CD8-positive, alpha-beta memory T cell (primary cell): ENCODE measurements at regions not wholly inside any gene's neighbourhood (a gene's known extent, or its start where the extent isn't known, plus 50 kb on each side); places are given as distances from the start of the nearest gene placed in this dataset.
A peak's percentile ranks its signal among the peaks of the same experiment; 100 is the strongest.
"Not testable (repeated sequence)": the region's sequence is repeated elsewhere in the genome, so short reads cannot be mapped to it uniquely, and the experiment has no call there.

Experiments used
- CTCF ChIA-PET: fragments of 350-600 bp; sonication (Branson Sonifier 250); formaldehyde crosslinking; loops from one replicate; lab custom pipeline; 2021; ENCODE audit warnings: antibody characterized with exemption; lab: Charles Lee
- POLR2A ChIA-PET: fragments of 350-600 bp; sonication (Branson Sonifier 250); formaldehyde crosslinking; loops from one replicate; lab custom pipeline; 2021; ENCODE audit warnings: antibody characterized with exemption; lab: Charles Lee
- DNase-seq, 5 donors: peaks; one replicate each; pipeline versions ENCODE4 v3.0.0 to v3.0.0-alpha.2; 2020 to 2022; ENCODE audit warnings: mixed read lengths in 1 of 5
- H3K27ac ChIP-seq: one replicate; pipeline ENCODE4 v1.7.0; 2013; ENCODE audit warnings: low read depth, mild to moderate bottlenecking, low read length, moderate library complexity
- H3K27me3 ChIP-seq: 2 replicates; pipeline ENCODE4 v1.7.0; 2013; ENCODE audit warnings: low read length, mild to moderate bottlenecking; ENCODE audit not compliant: insufficient read depth, poor library complexity, severe bottlenecking
- H3K36me3 ChIP-seq: 2 replicates; pipeline ENCODE4 v1.7.0; 2013; ENCODE audit warnings: mild to moderate bottlenecking, low read length, moderate library complexity; ENCODE audit not compliant: insufficient read depth
- H3K4me1 ChIP-seq: 2 replicates; pipeline ENCODE4 v1.7.0; 2013; ENCODE audit warnings: mild to moderate bottlenecking, low read length, moderate library complexity; ENCODE audit not compliant: insufficient read depth
- H3K4me3 ChIP-seq: 2 replicates; pipeline ENCODE4 v1.7.0; 2013; ENCODE audit warnings: mild to moderate bottlenecking, low read length
- H3K9me3 ChIP-seq: 2 replicates; pipeline ENCODE4 v1.7.0; 2013; ENCODE audit warnings: mild to moderate bottlenecking, low read length
- H3K27ac Mint-ChIP-seq, 8 donors: one replicate each; pipeline ENCODE4 v1.8.0; 2020 to 2021; ENCODE audit warnings: mixed read lengths in 8 of 8, mild to moderate bottlenecking in 6 of 8, inconsistent platforms in 3 of 8, moderate library complexity in 3 of 8
- H3K27me3 Mint-ChIP-seq, 2 donors: one replicate each; pipeline ENCODE4 v1.8.0; 2020 to 2021; ENCODE audit warnings: mixed read lengths in 2 of 2, mild to moderate bottlenecking in 1 of 2, moderate library complexity in 1 of 2
- H3K36me3 Mint-ChIP-seq, 3 donors: one replicate each; pipeline ENCODE4 v1.8.0; 2020 to 2021; ENCODE audit warnings: mixed read lengths in 3 of 3, inconsistent platforms in 1 of 3, mild to moderate bottlenecking in 1 of 3
- H3K4me1 Mint-ChIP-seq, 3 donors: one replicate each; pipeline ENCODE4 v1.8.0; 2020 to 2021; ENCODE audit warnings: mixed read lengths in 3 of 3, inconsistent platforms in 1 of 3, mild to moderate bottlenecking in 1 of 3
- H3K4me3 Mint-ChIP-seq, 7 donors: one replicate each; pipeline ENCODE4 v1.8.0; 2020 to 2021; ENCODE audit warnings: mixed read lengths in 7 of 7, mild to moderate bottlenecking in 6 of 7, moderate library complexity in 4 of 7, inconsistent platforms in 2 of 7
- H3K9me3 Mint-ChIP-seq, 5 donors: one replicate each; pipeline ENCODE4 v1.8.0; 2020 to 2022; ENCODE audit warnings: mixed read lengths in 5 of 5, mild to moderate bottlenecking in 3 of 5, moderate library complexity in 2 of 5, inconsistent platforms in 1 of 5

DNA sequence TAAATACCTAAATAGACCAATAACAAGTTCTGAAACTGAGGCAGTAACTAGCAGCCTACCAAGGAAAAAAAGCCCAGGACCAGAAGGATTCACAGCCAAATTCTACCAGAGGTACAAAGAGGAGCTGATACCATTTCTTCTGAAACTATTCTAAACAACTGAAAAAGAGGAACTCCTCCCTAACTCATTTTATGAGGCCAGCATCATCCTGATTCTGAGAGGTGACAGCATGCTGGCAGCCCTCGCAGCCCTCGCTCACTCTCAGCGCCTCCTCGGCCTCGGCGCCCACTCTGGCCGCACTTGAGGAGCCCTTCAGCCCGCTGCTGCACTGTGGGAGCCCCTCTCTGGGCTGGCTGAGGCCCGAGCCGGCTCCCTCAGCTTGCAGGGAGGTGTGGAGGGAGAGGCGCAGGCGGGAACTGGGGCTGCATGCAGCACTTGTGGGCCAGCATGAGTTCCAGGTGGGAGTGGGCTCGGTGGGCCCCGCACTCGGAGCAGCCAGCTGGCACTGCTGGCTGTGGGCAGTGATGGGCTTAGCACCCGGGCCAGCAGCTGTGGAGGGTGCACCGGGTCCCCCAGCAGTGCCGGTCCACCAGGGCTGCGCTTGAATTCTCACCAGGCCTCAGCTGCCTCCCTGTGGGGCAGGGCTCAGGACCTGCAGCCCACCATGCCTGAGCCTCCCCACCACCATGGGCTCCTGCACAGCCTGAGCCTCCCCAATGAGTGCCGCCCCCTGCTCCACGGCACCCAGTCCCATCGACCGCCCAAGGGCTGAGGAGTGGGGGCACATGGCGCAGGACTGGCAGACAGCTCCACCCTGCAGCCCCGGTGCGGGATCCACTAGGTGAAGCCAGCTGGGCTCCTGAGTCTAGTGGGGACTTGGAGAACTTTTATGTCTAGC is 263.5 kb upstream of the CRIM1 start:
- H3K36me3 ChIP-seq, POLR2A ChIA-PET, H3K9me3 Mint-ChIP-seq, H3K27ac ChIP-seq, H3K9me3 ChIP-seq, CTCF ChIA-PET, DNase-seq, H3K4me1 ChIP-seq, H3K4me3 ChIP-seq, H3K27me3 ChIP-seq, H3K27ac Mint-ChIP-seq, H3K4me3 Mint-ChIP-seq, H3K4me1 Mint-ChIP-seq: not testable (repeated sequence)
- Mint-ChIP-seq H3K27me3 (peaks cover under 1 to 12% of the 10 kb centered on the region in 2 donors), H3K36me3 (peaks cover 0 to 38% (median 6%) of the 10 kb centered on the region in 3 donors)

GRCh38 chr2:36088716-36089328 is 266.8 kb upstream of the CRIM1 start:
- H3K9me3 ChIP-seq = no peaks in the 10 kb centered on the region
- Mint-ChIP-seq H3K27me3 (peaks cover 4 to 18% of the 10 kb centered on the region in 2 donors), H3K4me3 (no peak overlapping the region), H3K4me1 (no peaks in the 10 kb centered on the region), H3K9me3 (peaks cover 0 to 2% (median 0%) of the 10 kb centered on the region in 5 donors), H3K27ac (no peak overlapping the region), H3K36me3 (peaks cover 0 to 29% (median 0%) of the 10 kb centered on the region in 3 donors)
- no peaks in the 10 kb centered on the region for H3K4me1 ChIP-seq
- DNase-seq = no peak
- CTCF ChIA-PET = no interaction called here
- no peaks in the 10 kb centered on the region for H3K27me3 ChIP-seq
- no peak overlapping the region for H3K4me3 ChIP-seq
- POLR2A ChIA-PET = no interaction called here
- no peaks in the 10 kb centered on the region for H3K36me3 ChIP-seq
- no peak overlapping the region for H3K27ac ChIP-seq

GRCh38 chr2:36087344-36087743 is 268.2 kb upstream of the CRIM1 start:
- Histone ChIP-seq H3K27ac (no peak overlapping the region), H3K9me3 (no peaks in the 10 kb centered on the region), H3K27me3 (no peaks in the 10 kb centered on the region), H3K36me3 (no peaks in the 10 kb centered on the region), H3K4me1 (no peaks in the 10 kb centered on the region), H3K4me3 (no peak overlapping the region)
- ChIA-PET CTCF (no interaction called here), POLR2A (no interaction called here)
- Mint-ChIP-seq H3K36me3 (peaks cover 0 to 22% (median 0%) of the 10 kb centered on the region in 3 donors), H3K9me3 (peaks cover 0 to 2% (median 0%) of the 10 kb centered on the region in 5 donors), H3K4me1 (no peaks in the 10 kb centered on the region), H3K27me3 (peaks cover 4 to 18% of the 10 kb centered on the region in 2 donors), H3K27ac (no peak overlapping the region), H3K4me3 (no peak overlapping the region)
- no peak for DNase-seq

DNA sequence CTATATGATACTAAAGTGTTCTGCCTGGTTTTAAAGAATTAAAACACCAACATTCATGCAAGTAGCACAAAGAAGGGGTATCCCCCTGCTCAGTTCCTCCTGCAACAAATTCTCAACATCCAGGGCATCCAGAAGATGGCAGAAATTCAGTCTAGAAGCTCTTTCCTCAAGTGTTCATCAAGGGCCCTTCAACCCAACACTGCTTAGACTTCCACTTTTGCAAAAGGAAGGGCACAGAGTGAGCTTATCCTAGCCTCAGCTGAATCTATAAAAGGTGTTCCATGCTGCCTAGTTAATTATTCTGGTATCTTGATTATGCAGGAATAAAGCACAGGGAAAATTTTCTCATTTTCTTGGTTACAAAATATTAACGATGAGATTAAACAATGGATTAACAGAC is 275.8 kb upstream of the CRIM1 start:
- Mint-ChIP-seq H3K4me1 (no peaks in the 10 kb centered on the region), H3K27ac (no peak overlapping the region), H3K9me3 (no peaks in the 10 kb centered on the region), H3K27me3 (peaks cover 1 to 2% of the 10 kb centered on the region in 2 donors), H3K4me3 (peak overlapping the region in 1 of 7 donors; percentile 7), H3K36me3 (no peaks in the 10 kb centered on the region)
- ChIA-PET CTCF (no interaction called here), POLR2A (no interaction called here)
- Histone ChIP-seq H3K36me3 (no peaks in the 10 kb centered on the region), H3K27me3 (no peaks in the 10 kb centered on the region), H3K4me3 (no peak overlapping the region), H3K4me1 (no peaks in the 10 kb centered on the region), H3K9me3 (no peaks in the 10 kb centered on the region), H3K27ac (no peak overlapping the region)
- DNase-seq = no peak

DNA sequence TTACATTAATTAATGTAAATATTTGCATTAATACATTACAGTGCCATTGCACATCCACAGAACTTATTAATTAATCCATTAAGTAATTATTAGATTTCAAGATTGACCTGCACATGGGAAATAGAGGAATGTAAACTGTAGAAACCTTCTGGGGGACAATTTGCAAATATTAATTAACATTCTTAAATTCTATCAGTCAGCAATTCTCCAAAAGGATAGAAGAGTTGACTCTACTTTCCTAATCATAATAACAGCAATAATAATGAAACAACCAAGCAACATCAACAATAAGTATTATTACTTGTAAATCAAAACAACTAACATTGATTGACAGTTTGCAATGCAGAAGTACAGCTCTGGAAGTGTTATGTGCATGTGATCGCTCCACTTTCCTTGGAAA is 281.6 kb upstream of the CRIM1 start:
- Histone ChIP-seq H3K9me3 (no peaks in the 10 kb centered on the region), H3K4me3 (no peak overlapping the region), H3K4me1 (no peaks in the 10 kb centered on the region), H3K27me3 (no peaks in the 10 kb centered on the region), H3K36me3 (no peaks in the 10 kb centered on the region), H3K27ac (no peak overlapping the region)
- H3K27ac Mint-ChIP-seq = no peak overlapping the region
- no peaks in the 10 kb centered on the region for H3K36me3 Mint-ChIP-seq
- no peaks in the 10 kb centered on the region for H3K9me3 Mint-ChIP-seq
- no peak overlapping the region for H3K4me3 Mint-ChIP-seq
- CTCF ChIA-PET = no interaction called here
- POLR2A ChIA-PET = no interaction called here
- DNase-seq = no peak
- no peaks in the 10 kb centered on the region for H3K4me1 Mint-ChIP-seq
- peaks cover 2 to 7% of the 10 kb centered on the region in 2 donors for H3K27me3 Mint-ChIP-seq

- Histone ChIP-seq H3K4me1 (no peaks in the 10 kb centered on the region), H3K4me3 (no peak overlapping the region), H3K27ac (no peak overlapping the region), H3K27me3 (no peaks in the 10 kb centered on the region), H3K36me3 (no peaks in the 10 kb centered on the region), H3K9me3 (no peaks in the 10 kb centered on the region)
- DNase-seq = no peak
- no peak overlapping the region for H3K4me3 Mint-ChIP-seq
- no peaks in the 10 kb centered on the region for H3K4me1 Mint-ChIP-seq
- no peak overlapping the region for H3K27ac Mint-ChIP-seq
- no peaks in the 10 kb centered on the region for H3K36me3 Mint-ChIP-seq
- H3K9me3 Mint-ChIP-seq = no peaks in the 10 kb centered on the region
- CTCF ChIA-PET = no interaction called here
- POLR2A ChIA-PET = no interaction called here
- H3K27me3 Mint-ChIP-seq = peaks cover 2 to 7% of the 10 kb centered on the region in 2 donors
These were observed 283.9 kb upstream of the CRIM1 start for GRCh38 chr2:36071698-36072097.

- Histone ChIP-seq H3K9me3 (no peaks in the 10 kb centered on the region), H3K36me3 (no peaks in the 10 kb centered on the region), H3K27me3 (no peaks in the 10 kb centered on the region), H3K4me3 (no peak overlapping the region), H3K4me1 (no peaks in the 10 kb centered on the region), H3K27ac (no peak overlapping the region)
- no peaks in the 10 kb centered on the region for H3K4me1 Mint-ChIP-seq
- H3K27me3 Mint-ChIP-seq = peaks cover 0 to 6% of the 10 kb centered on the region in 2 donors
- CTCF ChIA-PET = no interaction called here
- peaks cover 0 to 4% (median 2%) of the 10 kb centered on the region in 5 donors for H3K9me3 Mint-ChIP-seq
- POLR2A ChIA-PET = no interaction called here
- H3K4me3 Mint-ChIP-seq = no peak overlapping the region
- no peak for DNase-seq
- no peaks in the 10 kb centered on the region for H3K36me3 Mint-ChIP-seq
- H3K27ac Mint-ChIP-seq = no peak overlapping the region
These were observed 286.5 kb upstream of the CRIM1 start for GRCh38 chr2:36069074-36069473.

DNA sequence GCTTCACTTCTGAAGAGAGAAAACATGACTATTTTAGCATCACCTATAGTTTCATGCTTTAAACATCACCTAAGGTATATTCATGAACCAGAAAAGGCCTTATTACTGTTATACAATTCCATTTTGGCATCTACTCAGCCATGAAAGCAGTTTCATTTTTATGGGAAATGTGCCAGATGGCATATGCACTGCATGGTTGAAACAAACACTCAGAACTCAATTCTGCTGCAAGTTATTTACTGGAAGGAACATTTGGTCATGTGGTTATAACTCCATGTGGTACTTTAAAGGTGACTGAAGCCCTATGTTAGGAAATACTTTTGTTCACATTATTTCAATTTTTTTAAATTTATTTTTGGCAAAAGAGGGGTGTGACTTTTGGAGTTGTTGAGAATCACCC is 287.5 kb upstream of the CRIM1 start:
- peaks cover 2 to 6% of the 10 kb centered on the region in 2 donors for H3K27me3 Mint-ChIP-seq
- no peak overlapping the region for H3K27ac ChIP-seq
- CTCF ChIA-PET = no interaction called here
- no peak for DNase-seq
- H3K4me1 Mint-ChIP-seq = no peaks in the 10 kb centered on the region
- no peaks in the 10 kb centered on the region for H3K27me3 ChIP-seq
- POLR2A ChIA-PET = no interaction called here
- H3K27ac Mint-ChIP-seq = no peak overlapping the region
- H3K4me1 ChIP-seq = no peaks in the 10 kb centered on the region
- no peaks in the 10 kb centered on the region for H3K9me3 ChIP-seq
- H3K4me3 Mint-ChIP-seq = no peak overlapping the region
- peaks cover 0 to 4% (median 0%) of the 10 kb centered on the region in 3 donors for H3K36me3 Mint-ChIP-seq
- H3K9me3 Mint-ChIP-seq = peaks cover 0 to 4% (median 2%) of the 10 kb centered on the region in 5 donors
- no peaks in the 10 kb centered on the region for H3K36me3 ChIP-seq
- no peak overlapping the region for H3K4me3 ChIP-seq
